CD14-positive monocyte (primary cell): ENCODE measurements at regions not wholly inside any gene's neighbourhood (a gene's known extent, or its start where the extent isn't known, plus 50 kb on each side); places are given as distances from the start of the nearest gene placed in this dataset.

Source experiments
- DNase-seq, 3 donors: peaks; one replicate each; pipeline ENCODE4 v3.0.0-alpha.2; 2011 to 2022
- H2AFZ ChIP-seq: 2 replicates; pipeline ENCODE4 v1.6.0; 2012; ENCODE audit warnings: mild to moderate bottlenecking, low read depth, low read length, inconsistent platforms; ENCODE audit not compliant: insufficient read depth, poor library complexity, severe bottlenecking
- H3K27ac ChIP-seq, 2 donors: 1 replicate in 1 of 2; 2 replicates in 1 of 2; pipeline ENCODE4 v1.5.1; 2012 to 2013; ENCODE audit warnings: low read length in 2 of 2, control low read depth in 1 of 2, inconsistent platforms in 1 of 2, low read depth in 1 of 2, mild to moderate bottlenecking in 1 of 2
- H3K27me3 ChIP-seq, 2 donors: one replicate each; pipeline versions ENCODE4 v1.6.0 to v1.6.1; 2011 to 2013; ENCODE audit warnings: low read length in 2 of 2; ENCODE audit not compliant: control insufficient read depth in 2 of 2, insufficient read depth in 2 of 2
- H3K36me3 ChIP-seq, 2 donors: replicated peaks in 1 of 2; 1 replicate in 1 of 2; 2 replicates in 1 of 2; pipeline versions ENCODE4 v1.5.1 to v1.6.1; 2012 to 2013; ENCODE audit warnings: low read length in 2 of 2, control low read depth in 1 of 2, inconsistent platforms in 1 of 2, mild to moderate bottlenecking in 1 of 2; ENCODE audit not compliant: insufficient read depth in 2 of 2, control insufficient read depth in 1 of 2
- H3K4me1 ChIP-seq, 2 donors: 1 replicate in 1 of 2; 2 replicates in 1 of 2; pipeline versions ENCODE4 v1.5.1 to v1.6.1; 2012 to 2013; ENCODE audit warnings: low read length in 2 of 2, control low read depth in 1 of 2, inconsistent platforms in 1 of 2, mild to moderate bottlenecking in 1 of 2, moderate library complexity in 1 of 2; ENCODE audit not compliant: insufficient read depth in 2 of 2, control insufficient read depth in 1 of 2
- H3K4me2 ChIP-seq: replicated peaks from 2 replicates; pipeline ENCODE3; 2012; ENCODE audit warnings: low read length, moderate library complexity, mild to moderate bottlenecking; ENCODE audit not compliant: poor library complexity, severe bottlenecking; ENCODE audit errors: extremely low read depth
- H3K4me3 ChIP-seq, 3 experiments: fragments of 200-600 bp in 1 of 3; sonication (generic) in 1 of 3; replicated peaks in 1 of 3; 1 replicate in 2 of 3; 2 replicates in 1 of 3; pipeline ENCODE4 v1.5.1; 2011 to 2013; ENCODE audit warnings: low read length in 3 of 3, mild to moderate bottlenecking in 3 of 3, control low read depth in 2 of 3, low read depth in 2 of 3, inconsistent platforms in 1 of 3, moderate library complexity in 1 of 3
- H3K79me2 ChIP-seq: 2 replicates; pipeline ENCODE4 v1.6.0; 2012; ENCODE audit warnings: mild to moderate bottlenecking, control low read depth, inconsistent platforms, low read length, moderate library complexity; ENCODE audit not compliant: insufficient read depth
- H3K9ac ChIP-seq: 2 replicates; pipeline ENCODE4 v1.6.0; 2017; ENCODE audit warnings: low read length, mild to moderate bottlenecking; ENCODE audit not compliant: insufficient read depth, poor library complexity, severe bottlenecking
- H3K9me3 ChIP-seq, 2 donors: replicated peaks in 1 of 2; 1 replicate in 1 of 2; 2 replicates in 1 of 2; pipeline versions ENCODE4 v1.5.1 to v1.6.1; 2012 to 2013; ENCODE audit warnings: low read length in 2 of 2, control low read depth in 1 of 2; ENCODE audit not compliant: control insufficient read depth in 1 of 2, insufficient read depth in 1 of 2
- H4K20me1 ChIP-seq: 2 replicates; pipeline ENCODE4 v1.6.0; 2012; ENCODE audit warnings: mild to moderate bottlenecking, low read length, control low read depth, moderate library complexity; ENCODE audit not compliant: insufficient read depth
- H3K27ac Mint-ChIP-seq, 7 donors: one replicate each; pipeline ENCODE4 v1.8.0; 2020; ENCODE audit warnings: mild to moderate bottlenecking in 7 of 7, mixed read lengths in 7 of 7, moderate library complexity in 6 of 7, inconsistent platforms in 2 of 7
- H3K27me3 Mint-ChIP-seq, 3 donors: one replicate each; pipeline ENCODE4 v1.8.0; 2021 to 2022; ENCODE audit warnings: low read depth in 3 of 3, mild to moderate bottlenecking in 3 of 3, mixed read lengths in 3 of 3, moderate library complexity in 3 of 3, inconsistent platforms in 1 of 3
- H3K36me3 Mint-ChIP-seq, 2 donors: one replicate each; pipeline ENCODE4 v1.8.0; 2020; ENCODE audit warnings: mixed read lengths in 2 of 2, inconsistent platforms in 1 of 2, mild to moderate bottlenecking in 1 of 2
- H3K4me1 Mint-ChIP-seq: one replicate; pipeline ENCODE4 v1.8.0; 2020; ENCODE audit warnings: mild to moderate bottlenecking, mixed read lengths
- H3K4me3 Mint-ChIP-seq, 2 donors: one replicate each; pipeline ENCODE4 v1.8.0; 2020; ENCODE audit warnings: mild to moderate bottlenecking in 2 of 2, mixed read lengths in 2 of 2, moderate library complexity in 1 of 2
- H3K9me3 Mint-ChIP-seq, 7 donors: one replicate each; pipeline ENCODE4 v1.8.0; 2020 to 2022; ENCODE audit warnings: mixed read lengths in 7 of 7, mild to moderate bottlenecking in 6 of 7, moderate library complexity in 6 of 7, inconsistent platforms in 2 of 7
- CTCF ChIP-seq: fragments of 200-600 bp; IDR thresholded peaks from one replicate; pipeline ENCODE4 v1.8.0; 2022; ENCODE audit warnings: antibody characterized with exemption, mild to moderate bottlenecking
- WGBS: methylation state at CpG from one replicate; pipeline ENCODE4 v1.1.5; 2013; ENCODE audit warnings: missing lambda C conversion rate; ENCODE audit not compliant: insufficient coverage; 5-methylcytosine and 5-hydroxymethylcytosine counted together
- intact Hi-C, 2 donors: fragments of 100-400 bp; cut with micrococcal nuclease; formaldehyde crosslinking; loops; one replicate each; pipeline versions ENCODE4 v1.15.0 to v1.15.1; 2023

GRCh38 chr2:5990086-5990485 lies 297.9 kb downstream of the SOX11 start:
- Mint-ChIP-seq H3K4me3 (no peak overlapping the region), H3K4me1 (no peaks in the 10 kb centered on the region), H3K36me3 (no peaks in the 10 kb centered on the region), H3K9me3 (peaks cover 0 to 7% (median 5%) of the 10 kb centered on the region in 7 donors), H3K27ac (no peak overlapping the region), H3K27me3 (no peaks in the 10 kb centered on the region)
- Histone ChIP-seq H3K79me2 (no peaks in the 10 kb centered on the region), H3K4me1 (no peaks in the 10 kb centered on the region), H4K20me1 (no peaks in the 10 kb centered on the region), H3K9ac (no peak overlapping the region), H2AFZ (no peak overlapping the region), H3K27ac (no peak overlapping the region), H3K9me3 (peaks cover 0 to 3% of the 10 kb centered on the region in 2 donors), H3K36me3 (no peaks in the 10 kb centered on the region), H3K4me2 (no peak overlapping the region), H3K27me3 (no peaks in the 10 kb centered on the region), H3K4me3 (no peak overlapping the region)
- intact Hi-C loops = no loop called here
- WGBS = 77% methylated on average over 4 of the region's 5 CpGs
- no peak for DNase-seq
- TF ChIP-seq CTCF = no peak

DNA sequence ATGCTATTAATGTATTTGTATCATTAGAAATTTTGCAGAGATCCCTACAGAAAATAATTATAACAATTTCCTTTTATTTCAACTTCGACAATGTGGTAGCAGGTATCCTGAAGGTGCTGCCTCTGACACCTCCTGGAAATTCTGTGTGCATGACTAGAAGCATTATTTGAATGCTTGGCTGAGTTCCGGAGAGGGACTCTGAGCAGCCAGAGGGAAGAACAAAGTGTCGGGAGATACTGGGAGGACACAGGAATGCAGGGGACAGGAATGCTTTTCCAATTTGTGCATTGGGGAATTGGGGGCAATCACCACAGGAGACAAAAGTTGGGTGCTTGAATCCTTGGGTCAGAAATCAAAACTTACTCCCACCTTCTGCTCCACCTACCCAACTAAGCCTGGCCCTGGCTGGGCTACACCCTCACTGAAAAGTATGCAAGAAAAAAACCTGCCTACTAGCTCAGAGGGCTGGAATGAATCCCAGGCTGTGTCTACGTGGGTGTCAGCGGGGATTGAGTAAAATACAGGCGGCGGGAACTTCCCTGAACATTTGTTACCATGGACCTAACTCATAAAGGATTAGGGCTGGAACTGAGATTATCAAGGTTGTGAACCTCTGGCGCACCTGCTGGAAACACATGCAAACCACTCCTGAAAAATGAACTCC lies 299.3 kb downstream of the SOX11 start:
- 94% methylated on average over 2 of the region's 8 CpGs for WGBS
- Histone ChIP-seq H3K79me2 (no peaks in the 10 kb centered on the region), H4K20me1 (no peaks in the 10 kb centered on the region), H3K4me2 (no peak overlapping the region), H3K9ac (no peak overlapping the region), H3K4me1 (no peaks in the 10 kb centered on the region), H3K27me3 (no peaks in the 10 kb centered on the region), H3K4me3 (no peak overlapping the region), H3K9me3 (no peaks in the 10 kb centered on the region), H2AFZ (no peak overlapping the region), H3K27ac (no peak overlapping the region), H3K36me3 (no peaks in the 10 kb centered on the region)
- no peaks in the 10 kb centered on the region for H3K4me1 Mint-ChIP-seq
- H3K36me3 Mint-ChIP-seq = no peaks in the 10 kb centered on the region
- H3K9me3 Mint-ChIP-seq = peaks cover 0 to 8% (median 4%) of the 10 kb centered on the region in 7 donors
- no peak for DNase-seq
- TF ChIP-seq CTCF = no peak
- intact Hi-C loops = no loop called here
- H3K27ac Mint-ChIP-seq = no peak overlapping the region
- no peak overlapping the region for H3K4me3 Mint-ChIP-seq
- peaks cover 0 to 1% (median 0%) of the 10 kb centered on the region in 3 donors for H3K27me3 Mint-ChIP-seq
